ENCODE measurements at regions not wholly inside any gene's neighbourhood (a gene's known extent, or its start where the extent isn't known, plus 50 kb on each side); places are given as distances from the start of the nearest gene placed in this dataset.

GRCh38 chr10:30747633-30748032 lies 118.1 kb upstream of the LYZL2 start:
- TF ChIP-seq CTCF (IDR thresholded peaks at IDR 0.05) (no peak), ZFX (IDR thresholded peaks at IDR 0.05; ENCODE audit: borderline replicate concordance) (no peak)
